Ishikawa (cell line): ENCODE measurements at regions not wholly inside any gene's neighbourhood (a gene's known extent, or its start where the extent isn't known, plus 50 kb on each side); places are given as distances from the start of the nearest gene placed in this dataset.

Experiments
- CEBPB ChIP-seq: IDR thresholded peaks from 2 replicates; pipeline ENCODE4 v1.6.1; 2012
- CREB1 ChIP-seq: IDR thresholded peaks from 2 replicates; pipeline ENCODE4 v1.6.1; 2012; ENCODE audit warnings: low read depth
- EGR1 ChIP-seq: IDR thresholded peaks from 2 replicates; pipeline ENCODE4 v1.6.1; 2012
- EP300 ChIP-seq: IDR thresholded peaks from 2 replicates; pipeline ENCODE4 v1.6.1; 2012; ENCODE audit warnings: borderline replicate concordance
- FOXM1 ChIP-seq: IDR thresholded peaks from 2 replicates; pipeline ENCODE4 v1.6.1; 2012; ENCODE audit warnings: low read depth, borderline replicate concordance
- MAX ChIP-seq: IDR thresholded peaks from 2 replicates; pipeline ENCODE4 v1.6.1; 2012
- NFIC ChIP-seq: IDR thresholded peaks from 2 replicates; pipeline ENCODE4 v1.6.1; 2012
- RAD21 ChIP-seq: IDR thresholded peaks from 2 replicates; pipeline ENCODE4 v1.6.1; 2012; ENCODE audit warnings: low read depth
- REST ChIP-seq: IDR thresholded peaks from 2 replicates; pipeline ENCODE4 v1.6.1; 2012; ENCODE audit warnings: low read depth, mild to moderate bottlenecking
- TAF1 ChIP-seq: IDR thresholded peaks from 2 replicates; pipeline ENCODE4 v1.6.1; 2012; ENCODE audit warnings: low read depth, mild to moderate bottlenecking
- TCF12 ChIP-seq: IDR thresholded peaks from 2 replicates; pipeline ENCODE4 v1.6.1; 2012; ENCODE audit warnings: low read depth
- TEAD4 ChIP-seq: IDR thresholded peaks from 2 replicates; pipeline ENCODE4 v1.6.1; 2012
- USF1 ChIP-seq: IDR thresholded peaks from 2 replicates; pipeline ENCODE4 v1.6.1; 2012
- YY1 ChIP-seq: IDR thresholded peaks from 2 replicates; pipeline ENCODE4 v1.6.1; 2012; ENCODE audit warnings: low read depth
- ZBTB7A ChIP-seq: IDR thresholded peaks from 2 replicates; pipeline ENCODE4 v1.6.1; 2012; ENCODE audit warnings: low read depth

- TF ChIP-seq RAD21 = peak; percentile 85
- peak; percentile 79 for TF ChIP-seq YY1
- 0 out of 2 replicates have a peak, but pooled peaks have one; percentile 15 for TF ChIP-seq TEAD4
- TF ChIP-seq TCF12 = no peak
Measured at GRCh38 chr5:36739751-36740221, 133.4 kb downstream of the SLC1A3 start.

GRCh38 chr5:36740259-36740898 lies 134.0 kb downstream of the SLC1A3 start:
- TF ChIP-seq REST (no peak), TAF1 (no peak), FOXM1 (no peak), NFIC (no peak), ZBTB7A (no peak), RAD21 (no peak), TEAD4 (no peak), EGR1 (no peak), CEBPB (no peak), CREB1 (no peak), TCF12 (no peak), MAX (no peak), EP300 (no peak), USF1 (no peak), YY1 (no peak)

GRCh38 chr5:36741128-36741527 lies 134.7 kb downstream of the SLC1A3 start:
- TF ChIP-seq ZBTB7A (no peak), TCF12 (no peak), EP300 (no peak), NFIC (no peak), EGR1 (no peak), CEBPB (no peak), MAX (no peak), TAF1 (no peak), REST (no peak), CREB1 (no peak), USF1 (no peak), FOXM1 (no peak), YY1 (no peak), TEAD4 (no peak), RAD21 (no peak)

GRCh38 chr5:36743891-36744772 lies 132.4 kb upstream of the NIPBL start:
- peak; percentile 58; the same call in 1 of the 2 replicates for TF ChIP-seq RAD21
- no peak for TF ChIP-seq FOXM1

- TF ChIP-seq RAD21 (peak; percentile 26; the same call in 1 of the 2 replicates), NFIC (peak; percentile 91), REST (0 out of 2 replicates have a peak, but pooled peaks have one; percentile 11), TEAD4 (peak; percentile 80), ZBTB7A (peak; percentile 48), EGR1 (peak; percentile 50), CEBPB (peak; percentile 57; the same call in 1 of the 2 replicates), TCF12 (peak; percentile 96), TAF1 (peak; percentile 56), EP300 (peak; percentile 91), USF1 (peak; percentile 61), FOXM1 (peak; percentile 66; the same call in 1 of the 2 replicates), YY1 (peak; percentile 81), CREB1 (0 out of 2 replicates have a peak, but pooled peaks have one; percentile 34), MAX (peak; percentile 74)
Measured at GRCh38 chr5:36744773-36745589, 131.6 kb upstream of the NIPBL start.
